ENCODE measurements at regions not wholly inside any gene's neighbourhood (a gene's known extent, or its start where the extent isn't known, plus 50 kb on each side); places are given as distances from the start of the nearest gene placed in this dataset.

- 59 to 67% methylated on average over 6 of the region's 6 CpGs for WGBS, 2 donors
- peaks cover 0 to 9% (median 0%) of the 10 kb centered on the region in 11 donors for H3K9me3 ChIP-seq
- no peak for TF ChIP-seq CTCF (IDR thresholded peaks at IDR 0.05)
- peaks cover 0 to 18% (median 10%) of the 10 kb centered on the region in 9 donors for H3K4me1 ChIP-seq
- intact Hi-C loops (cut with DNase I): no loop called here
- H3K27me3 ChIP-seq: peaks cover 0 to 6% (median 0%) of the 10 kb centered on the region in 7 donors
- H3K27ac ChIP-seq: no peak overlapping the region
- H3K36me3 ChIP-seq: no peaks in the 10 kb centered on the region
- H3K4me3 ChIP-seq: no peak overlapping the region
- DNase-seq (no peak), ATAC-seq (no peak)
Measured at GRCh38 chr9:108772301-108772894, 83.4 kb downstream of the ACTL7B start.

GRCh38 chr9:108768744-108769143 lies 87.0 kb downstream of the ACTL7B start:
- no peak for TF ChIP-seq CTCF (IDR thresholded peaks at IDR 0.05)
- Histone ChIP-seq H3K36me3 (no peaks in the 10 kb centered on the region), H3K27me3 (peaks cover 0 to 3% (median 0%) of the 10 kb centered on the region in 7 donors), H3K9me3 (peaks cover 0 to 9% (median 0%) of the 10 kb centered on the region in 11 donors), H3K27ac (no peak overlapping the region), H3K4me1 (no peaks in the 10 kb centered on the region), H3K4me3 (no peak overlapping the region)
- ATAC-seq: no peak
- intact Hi-C loops (cut with DNase I): loop anchor here in 3 of 10 donors (10.0 kb wide), 3 partner anchors 204 to 1344 kb away; partner anchors contain the start of gene KLF4 (in 2 of the 3)
- 86 to 87% methylated on average over 5 of the region's 5 CpGs for WGBS, 2 donors
- DNase-seq: no peak

GRCh38 chr9:108766626-108767161 lies 89.1 kb downstream of the ACTL7B start:
- intact Hi-C loops (cut with DNase I): loop anchor here in 3 of 10 donors (10.0 kb wide), 3 partner anchors 202 to 1342 kb away; partner anchors contain the start of gene KLF4 (in 2 of the 3)
- H3K4me1 ChIP-seq: peaks cover 0 to under 1% (median under 1%) of the 10 kb centered on the region in 9 donors
- DNase-seq (no peak), ATAC-seq (no peak)
- WGBS, 2 donors: 65 to 71% methylated on average over 3 of the region's 3 CpGs
- no peak for TF ChIP-seq CTCF (IDR thresholded peaks at IDR 0.05)
- no peak overlapping the region for H3K4me3 ChIP-seq
- H3K36me3 ChIP-seq: no peaks in the 10 kb centered on the region
- no peak overlapping the region for H3K27ac ChIP-seq
- H3K9me3 ChIP-seq: peaks cover 0 to 9% (median 0%) of the 10 kb centered on the region in 11 donors
- H3K27me3 ChIP-seq: peaks cover 0 to 3% (median 0%) of the 10 kb centered on the region in 7 donors

GRCh38 chr9:108765265-108765664 lies 90.5 kb downstream of the ACTL7B start:
- Histone ChIP-seq H3K36me3 (no peaks in the 10 kb centered on the region), H3K27ac (no peak overlapping the region), H3K4me1 (peaks cover 0 to 6% (median 3%) of the 10 kb centered on the region in 9 donors), H3K9me3 (peaks cover 0 to 9% (median 0%) of the 10 kb centered on the region in 11 donors), H3K27me3 (peaks cover 0 to 3% (median 0%) of the 10 kb centered on the region in 7 donors), H3K4me3 (no peak overlapping the region)
- 93 to 94% methylated on average over 5 of the region's 5 CpGs for whole genome bisulfite sequencing, 2 donors
- TF ChIP-seq CTCF (IDR thresholded peaks at IDR 0.05): no peak
- DNase-seq: no peak
- intact Hi-C loops (cut with DNase I): loop anchor here in 3 of 10 donors (10.0 kb wide), 3 partner anchors 200 to 1340 kb away; partner anchors contain the start of gene KLF4 (in 2 of the 3)
- no peak for ATAC-seq

All from heart right ventricle (tissue), 16 donors.